ENCODE measurements at regions not wholly inside any gene's neighbourhood (a gene's known extent, or its start where the extent isn't known, plus 50 kb on each side); places are given as distances from the start of the nearest gene placed in this dataset.

GRCh38 chr2:121818546-121818945 is 63.1 kb downstream of the TSN start:
- Mint-ChIP-seq H3K9me3 (ENCODE audit: unreplicated experiment) (no peaks in the 10 kb centered on the region), H3K4me1 (ENCODE audit: low read depth, unreplicated experiment) (no peaks in the 10 kb centered on the region), H3K4me3 (ENCODE audit: unreplicated experiment) (no peak overlapping the region), H3K27me3 (ENCODE audit: insufficient read depth, unreplicated experiment) (no peaks in the 10 kb centered on the region), H3K27ac (ENCODE audit: unreplicated experiment) (no peak overlapping the region), H3K36me3 (ENCODE audit: insufficient read depth, unreplicated experiment) (no peaks in the 10 kb centered on the region)
- intact Hi-C loops (cut with micrococcal nuclease; ENCODE audit: unreplicated experiment) = loop anchor here (10.0 kb wide), 1 partner anchor 636 kb away; no protein-coding TSS in a partner anchor
- DNase-seq = no peak
- ChIA-PET CTCF (no interaction called here), POLR2A (no interaction called here)
- Histone ChIP-seq H3K36me3 (ENCODE audit: control insufficient read depth, insufficient read depth, low read length) (no peaks in the 10 kb centered on the region), H3K4me3 (ENCODE audit: low read depth, low read length) (no peak overlapping the region), H3K27me3 (replicated peaks; ENCODE audit: control insufficient read depth, insufficient read depth, low read length) (no peaks in the 10 kb centered on the region), H3K9me3 (peaks cover 12% of the 10 kb centered on the region; the same call in 1 of the 2 replicates), H3K4me1 (no peaks in the 10 kb centered on the region)
- no TSS peak for BruUV-seq (replicated peaks)
- no peak for TF ChIP-seq CTCF (IDR thresholded peaks at IDR 0.05; ENCODE audit: insufficient read depth in 1 of 2, low read depth in 1 of 2, low read length in 1 of 2, severe bottlenecking in 1 of 2, unreplicated experiment in 1 of 2)

- H3K27me3 Mint-ChIP-seq (ENCODE audit: insufficient read depth, unreplicated experiment) = no peaks in the 10 kb centered on the region
- H3K27ac Mint-ChIP-seq (ENCODE audit: unreplicated experiment) = no peak overlapping the region
These were observed 64.4 kb downstream of the TSN start for GRCh38 chr2:121819846-121820245.

GRCh38 chr2:121821476-121822158 is 66.2 kb downstream of the TSN start:
- Mint-ChIP-seq H3K27me3 (ENCODE audit: insufficient read depth, unreplicated experiment) (no peaks in the 10 kb centered on the region), H3K4me1 (ENCODE audit: low read depth, unreplicated experiment) (peaks cover 9% of the 10 kb centered on the region), H3K36me3 (ENCODE audit: insufficient read depth, unreplicated experiment) (no peaks in the 10 kb centered on the region), H3K4me3 (ENCODE audit: unreplicated experiment) (no peak overlapping the region), H3K27ac (ENCODE audit: unreplicated experiment) (no peak overlapping the region), H3K9me3 (ENCODE audit: unreplicated experiment) (no peaks in the 10 kb centered on the region)
- H3K4me3 ChIP-seq (ENCODE audit: low read depth, low read length) = no peak overlapping the region
- no peak for DNase-seq
- H3K36me3 ChIP-seq (ENCODE audit: control insufficient read depth, insufficient read depth, low read length) = no peaks in the 10 kb centered on the region
- BruUV-seq (replicated peaks) = no TSS peak
- intact Hi-C loops (cut with micrococcal nuclease; ENCODE audit: unreplicated experiment) = no loop called here
- ChIA-PET POLR2A (no interaction called here), CTCF (interaction anchor here (1.2 kb wide), 1 partner anchor 11 kb away, joined by 7 read pairs; no protein-coding TSS in a partner anchor)
- no peak for TF ChIP-seq CTCF (IDR thresholded peaks at IDR 0.05; ENCODE audit: insufficient read depth in 1 of 2, low read depth in 1 of 2, low read length in 1 of 2, severe bottlenecking in 1 of 2, unreplicated experiment in 1 of 2)
- H3K9me3 ChIP-seq = peaks cover 12% of the 10 kb centered on the region; the same call in 1 of the 2 replicates
- H3K4me1 ChIP-seq = no peaks in the 10 kb centered on the region
- H3K27me3 ChIP-seq (replicated peaks; ENCODE audit: control insufficient read depth, insufficient read depth, low read length) = no peaks in the 10 kb centered on the region

More at GRCh38 chr2:121819846-121820245, 64.4 kb downstream of the TSN start:
- Mint-ChIP-seq H3K36me3 (ENCODE audit: insufficient read depth, unreplicated experiment) (no peaks in the 10 kb centered on the region), H3K4me3 (ENCODE audit: unreplicated experiment) (no peak overlapping the region), H3K9me3 (ENCODE audit: unreplicated experiment) (no peaks in the 10 kb centered on the region), H3K4me1 (ENCODE audit: low read depth, unreplicated experiment) (no peaks in the 10 kb centered on the region)
- CTCF ChIA-PET = interaction anchor here (0.5 kb wide), 1 partner anchor 87 kb away, joined by 3 read pairs; no protein-coding TSS in a partner anchor
- H3K4me1 ChIP-seq = no peaks in the 10 kb centered on the region
- intact Hi-C loops (cut with micrococcal nuclease; ENCODE audit: unreplicated experiment) = loop anchor here (10.0 kb wide), 1 partner anchor 635 kb away; no protein-coding TSS in a partner anchor
- BruUV-seq (replicated peaks) = no TSS peak
- no peak overlapping the region for H3K4me3 ChIP-seq (ENCODE audit: low read depth, low read length)
- H3K36me3 ChIP-seq (ENCODE audit: control insufficient read depth, insufficient read depth, low read length) = no peaks in the 10 kb centered on the region
- no peak for DNase-seq
- no peak for TF ChIP-seq CTCF (IDR thresholded peaks at IDR 0.05; ENCODE audit: insufficient read depth in 1 of 2, low read depth in 1 of 2, low read length in 1 of 2, severe bottlenecking in 1 of 2, unreplicated experiment in 1 of 2)
- POLR2A ChIA-PET = no interaction called here
- peaks cover 12% of the 10 kb centered on the region; the same call in 1 of the 2 replicates for H3K9me3 ChIP-seq
- H3K27me3 ChIP-seq (replicated peaks; ENCODE audit: control insufficient read depth, insufficient read depth, low read length) = no peaks in the 10 kb centered on the region
